Sigmoid colon (tissue), 6 donors: ENCODE measurements at regions not wholly inside any gene's neighbourhood (a gene's known extent, or its start where the extent isn't known, plus 50 kb on each side); places are given as distances from the start of the nearest gene placed in this dataset.

Source experiments
- DNase-seq: peaks from one replicate; pipeline ENCODE4 v3.0.0-alpha.2; 2019
- H3K27ac ChIP-seq, 4 donors: fragments of 200-600 bp; sonication (generic); one replicate each; pipeline ENCODE4 v1.5.1; 2016 to 2019; ENCODE audit warnings: mild to moderate bottlenecking in 1 of 4
- H3K27me3 ChIP-seq, 3 donors: fragments of 200-600 bp; sonication (generic); one replicate each; pipeline ENCODE4 v1.5.1; 2019; ENCODE audit warnings: mild to moderate bottlenecking in 1 of 3
- H3K36me3 ChIP-seq, 4 donors: fragments of 200-600 bp; sonication (generic); one replicate each; pipeline ENCODE4 v1.5.1; 2016 to 2019
- H3K4me1 ChIP-seq, 4 donors: fragments of 200-600 bp; sonication (generic); one replicate each; pipeline ENCODE4 v1.5.1; 2017 to 2019
- H3K4me3 ChIP-seq, 4 donors: fragments of 200-600 bp; sonication (generic); one replicate each; pipeline ENCODE4 v1.5.1; 2017 to 2019; ENCODE audit warnings: mild to moderate bottlenecking in 2 of 4, moderate library complexity in 1 of 4
- H3K9me3 ChIP-seq, 4 donors: fragments of 200-600 bp in 3 of 4; sonication (generic) in 3 of 4; one replicate each; pipeline versions ENCODE4 v1.5.1 to v1.6.1; 2013 to 2019
- EP300 ChIP-seq, 4 donors: sonication (generic); formaldehyde crosslinking; IDR thresholded peaks; one replicate each; pipeline ENCODE4 v1.6.1; 2017; ENCODE audit warnings: antibody characterized with exemption in 4 of 4
- POLR2A ChIP-seq, 2 donors: fragments of 450-650 bp; IDR thresholded peaks; one replicate each; pipeline ENCODE4 v1.6.1; 2016; ENCODE audit warnings: antibody characterized with exemption in 2 of 2, mild to moderate bottlenecking in 2 of 2, moderate library complexity in 2 of 2
- POLR2AphosphoS5 ChIP-seq, 4 donors: sonication (generic); formaldehyde crosslinking; IDR thresholded peaks; one replicate each; pipeline ENCODE4 v1.6.1; 2017; ENCODE audit warnings: antibody characterized with exemption in 4 of 4
- WGBS, 2 donors: extraction: QIAGEN DNeasy Blood & Tissue Kit; methylation state at CpG; one replicate each; pipeline ENCODE4 v1.1.7; 2013; 5-methylcytosine and 5-hydroxymethylcytosine counted together
- intact Hi-C: fragments of 100-400 bp; cut with DNase I; formaldehyde crosslinking; loops from one replicate; pipeline ENCODE4 v1.15.1; 2023
- TF ChIP-seq, protein P1 (sequence below), 4 experiments: fragments of 450-650 bp in 3 of 4; fragments of 200-600 bp in 1 of 4; IDR thresholded peaks; one replicate each; pipeline ENCODE4 v1.5.1; 2016 to 2019; ENCODE audit warnings: antibody characterized with exemption in 4 of 4, mild to moderate bottlenecking in 3 of 4, moderate library complexity in 2 of 4
- donor health status: healthy with polysubstance abuse.
- donor health status: healthy.

DNA sequence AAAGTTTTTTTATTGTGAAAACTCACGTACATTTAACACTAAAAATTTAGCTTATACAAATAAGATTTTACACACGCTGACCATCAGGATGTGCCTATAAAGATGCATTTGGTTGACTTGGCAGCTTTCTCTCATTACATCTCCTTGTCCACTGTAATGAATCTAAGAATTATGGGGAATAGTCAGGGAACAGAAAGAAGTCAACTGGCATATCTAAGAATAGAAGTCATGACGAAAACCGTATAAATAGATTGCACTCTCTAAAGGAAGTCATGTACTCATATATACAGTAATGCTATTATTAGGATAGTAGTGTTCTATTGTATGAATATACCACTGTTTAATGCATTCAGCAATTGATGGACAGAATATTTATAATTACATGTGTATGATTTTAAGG, 575.8 kb upstream of the B3GALT2 start:
- Histone ChIP-seq H3K36me3 (no peaks in the 10 kb centered on the region), H3K27me3 (no peaks in the 10 kb centered on the region), H3K27ac (no peak overlapping the region), H3K4me3 (no peak overlapping the region), H3K4me1 (no peaks in the 10 kb centered on the region), H3K9me3 (no peaks in the 10 kb centered on the region)
- TF ChIP-seq, protein P1, sequence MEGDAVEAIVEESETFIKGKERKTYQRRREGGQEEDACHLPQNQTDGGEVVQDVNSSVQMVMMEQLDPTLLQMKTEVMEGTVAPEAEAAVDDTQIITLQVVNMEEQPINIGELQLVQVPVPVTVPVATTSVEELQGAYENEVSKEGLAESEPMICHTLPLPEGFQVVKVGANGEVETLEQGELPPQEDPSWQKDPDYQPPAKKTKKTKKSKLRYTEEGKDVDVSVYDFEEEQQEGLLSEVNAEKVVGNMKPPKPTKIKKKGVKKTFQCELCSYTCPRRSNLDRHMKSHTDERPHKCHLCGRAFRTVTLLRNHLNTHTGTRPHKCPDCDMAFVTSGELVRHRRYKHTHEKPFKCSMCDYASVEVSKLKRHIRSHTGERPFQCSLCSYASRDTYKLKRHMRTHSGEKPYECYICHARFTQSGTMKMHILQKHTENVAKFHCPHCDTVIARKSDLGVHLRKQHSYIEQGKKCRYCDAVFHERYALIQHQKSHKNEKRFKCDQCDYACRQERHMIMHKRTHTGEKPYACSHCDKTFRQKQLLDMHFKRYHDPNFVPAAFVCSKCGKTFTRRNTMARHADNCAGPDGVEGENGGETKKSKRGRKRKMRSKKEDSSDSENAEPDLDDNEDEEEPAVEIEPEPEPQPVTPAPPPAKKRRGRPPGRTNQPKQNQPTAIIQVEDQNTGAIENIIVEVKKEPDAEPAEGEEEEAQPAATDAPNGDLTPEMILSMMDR (IDR thresholded peaks at IDR 0.05): no peak
- TF ChIP-seq POLR2A (IDR thresholded peaks at IDR 0.05) (no peak), EP300 (IDR thresholded peaks at IDR 0.05) (no peak)
- DNase-seq: no peak
- intact Hi-C loops: no loop called here
- 85 to 87% methylated on average over 4 of the region's 4 CpGs for WGBS, 2 donors

DNA sequence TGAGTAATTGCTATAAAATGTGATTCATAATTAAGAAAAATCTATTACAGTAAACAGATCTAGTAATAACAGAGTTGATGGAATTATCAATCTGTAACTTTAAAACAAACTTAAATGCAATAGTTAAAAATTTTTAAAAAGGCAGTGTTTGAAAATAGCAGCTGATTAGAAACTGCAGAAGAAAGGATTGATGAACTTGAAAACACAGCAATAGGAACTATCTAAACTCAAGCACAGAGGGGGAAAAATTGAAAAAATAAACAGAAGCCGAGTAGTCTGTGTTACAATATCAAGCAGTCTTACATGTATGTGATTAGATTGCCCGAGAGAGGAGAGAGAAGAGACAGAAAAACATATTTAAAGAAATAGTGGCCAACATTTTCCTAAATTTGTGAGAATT, 569.0 kb upstream of the B3GALT2 start:
- 89 to 91% methylated on average over 2 of the region's 2 CpGs for WGBS, 2 donors

DNA sequence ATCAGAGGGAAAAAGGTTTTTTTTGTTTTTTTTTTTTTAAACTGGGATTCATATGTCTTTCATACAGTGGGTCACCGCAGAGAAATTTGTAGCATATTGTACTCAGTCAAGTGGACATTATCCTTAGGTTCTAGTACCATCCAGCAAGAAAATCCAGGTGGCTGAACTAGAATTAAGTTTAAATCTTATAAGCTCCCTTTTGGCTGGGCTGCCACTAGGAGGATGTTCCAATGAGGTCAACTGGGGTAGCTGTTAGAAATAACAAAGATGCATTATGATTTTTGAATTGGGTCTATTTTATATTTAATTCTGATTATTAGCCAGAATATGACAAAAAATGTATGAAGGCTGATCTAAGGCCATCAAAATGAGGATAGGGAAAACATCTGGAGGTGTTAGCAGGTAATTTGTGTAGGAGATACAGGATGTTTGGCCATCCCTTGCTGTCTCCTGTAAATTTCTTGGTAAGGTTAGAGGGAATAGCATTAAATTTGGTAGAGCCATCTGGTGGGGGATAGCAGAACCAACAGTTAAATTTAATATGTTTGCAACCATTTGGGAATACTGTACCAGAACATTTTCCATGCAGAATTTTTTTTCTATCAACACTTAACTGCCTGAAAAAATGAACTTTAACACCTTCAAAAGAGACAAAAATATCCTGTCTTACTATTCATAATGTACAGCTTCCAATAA, 568.5 kb upstream of the B3GALT2 start:
- WGBS, 2 donors: 96 to 98% methylated on average over 1 of the region's 1 CpG
- TF ChIP-seq POLR2A (IDR thresholded peaks at IDR 0.05) (no peak), EP300 (IDR thresholded peaks at IDR 0.05) (no peak), POLR2AphosphoS5 (IDR thresholded peaks at IDR 0.05) (no peak)
- TF ChIP-seq, protein P1 (IDR thresholded peaks at IDR 0.05): no peak
- Histone ChIP-seq H3K36me3 (no peaks in the 10 kb centered on the region), H3K27ac (no peak overlapping the region), H3K4me3 (no peak overlapping the region), H3K4me1 (no peaks in the 10 kb centered on the region), H3K27me3 (no peaks in the 10 kb centered on the region), H3K9me3 (no peaks in the 10 kb centered on the region)
- intact Hi-C loops: no loop called here
- no peak for DNase-seq

More for the DNA sequence above, 569.0 kb upstream of the B3GALT2 start:
- no peak for DNase-seq
- intact Hi-C loops: no loop called here
- H3K9me3 ChIP-seq: no peaks in the 10 kb centered on the region
- H3K4me3 ChIP-seq: no peak overlapping the region
- TF ChIP-seq, protein P1 (IDR thresholded peaks at IDR 0.05): no peak
- TF ChIP-seq POLR2AphosphoS5 (IDR thresholded peaks at IDR 0.05): no peak
- H3K27ac ChIP-seq: no peak overlapping the region
- no peaks in the 10 kb centered on the region for H3K4me1 ChIP-seq
- H3K36me3 ChIP-seq: no peaks in the 10 kb centered on the region
- H3K27me3 ChIP-seq: no peaks in the 10 kb centered on the region

DNA sequence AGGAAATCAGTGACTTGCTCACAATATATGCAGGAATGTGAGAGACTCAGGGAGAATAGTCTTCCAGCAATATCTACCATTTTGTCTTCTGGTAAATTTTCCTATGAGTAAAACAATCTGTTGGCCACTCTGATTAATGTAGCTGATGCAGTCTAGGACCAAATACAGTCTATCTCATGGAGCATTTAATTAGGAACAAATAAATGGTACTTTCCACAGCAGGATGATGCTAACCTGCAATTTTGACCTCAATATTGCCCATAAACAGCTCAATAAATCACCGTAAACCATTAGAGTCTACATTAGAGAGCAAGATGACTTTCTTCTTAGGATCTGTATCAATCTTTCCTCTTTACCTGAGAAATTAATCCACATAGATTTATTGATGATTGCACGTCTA, 567.7 kb upstream of the B3GALT2 start:
- no peaks in the 10 kb centered on the region for H3K27me3 ChIP-seq
- no peak for DNase-seq
- H3K27ac ChIP-seq: no peak overlapping the region
- H3K4me1 ChIP-seq: no peaks in the 10 kb centered on the region
- no peaks in the 10 kb centered on the region for H3K36me3 ChIP-seq
- TF ChIP-seq POLR2A (IDR thresholded peaks at IDR 0.05) (no peak), POLR2AphosphoS5 (IDR thresholded peaks at IDR 0.05) (no peak)
- H3K9me3 ChIP-seq: no peaks in the 10 kb centered on the region
- H3K4me3 ChIP-seq: no peak overlapping the region
- WGBS, 2 donors: 97 to 98% methylated on average over 2 of the region's 2 CpGs
- intact Hi-C loops: no loop called here

DNA sequence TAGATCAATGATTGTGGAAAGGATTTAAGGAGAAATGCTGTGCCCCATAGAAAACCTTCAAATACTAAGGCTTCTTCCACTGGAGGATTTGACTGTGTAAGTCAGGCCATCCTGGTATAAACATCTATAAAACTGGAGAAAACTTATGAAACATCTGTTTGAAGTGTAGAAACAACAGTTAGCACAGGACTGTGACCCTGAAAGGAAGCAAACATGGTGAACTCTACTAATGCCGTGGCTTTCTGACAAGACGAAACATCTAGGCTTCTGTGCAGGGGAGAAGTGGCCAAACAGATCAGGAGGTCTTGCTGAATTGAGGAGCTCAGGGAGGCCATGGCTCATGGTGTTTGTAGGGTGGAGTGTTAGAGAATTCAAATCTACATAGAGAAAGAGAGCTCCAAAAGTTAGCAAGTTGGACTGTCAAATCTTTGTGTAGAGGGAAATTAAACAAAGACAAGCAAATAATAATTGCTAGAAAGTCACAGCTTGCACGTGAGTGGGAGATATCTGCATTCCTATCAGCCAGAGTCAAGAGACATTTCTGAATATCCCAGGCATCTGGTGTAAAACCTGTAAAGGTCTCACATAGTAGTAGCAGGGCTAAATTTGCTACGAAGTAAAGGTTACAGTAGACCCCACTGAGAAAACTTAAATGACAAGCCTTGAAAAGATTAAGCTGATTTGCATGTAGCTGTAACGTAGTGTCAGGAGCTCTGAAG, 566.8 kb upstream of the B3GALT2 start:
- intact Hi-C loops: no loop called here
- WGBS, 2 donors: 77 to 81% methylated on average over 5 of the region's 5 CpGs
- no peak overlapping the region for H3K27ac ChIP-seq
- TF ChIP-seq POLR2A (IDR thresholded peaks at IDR 0.05): no peak
- no peak for TF ChIP-seq EP300 (IDR thresholded peaks at IDR 0.05)
- no peak for TF ChIP-seq POLR2AphosphoS5 (IDR thresholded peaks at IDR 0.05)
- TF ChIP-seq, protein P1 (IDR thresholded peaks at IDR 0.05): no peak
- H3K9me3 ChIP-seq: no peaks in the 10 kb centered on the region
- H3K36me3 ChIP-seq: no peaks in the 10 kb centered on the region
- H3K4me1 ChIP-seq: no peaks in the 10 kb centered on the region
- no peak for DNase-seq
- no peaks in the 10 kb centered on the region for H3K27me3 ChIP-seq
- H3K4me3 ChIP-seq: no peak overlapping the region
